Ishikawa (cell line): ENCODE measurements at regions not wholly inside any gene's neighbourhood (a gene's known extent, or its start where the extent isn't known, plus 50 kb on each side); places are given as distances from the start of the nearest gene placed in this dataset.

Source experiments
- CEBPB ChIP-seq: IDR thresholded peaks from 2 replicates; pipeline ENCODE4 v1.6.1; 2012
- EP300 ChIP-seq: IDR thresholded peaks from 2 replicates; pipeline ENCODE4 v1.6.1; 2012; ENCODE audit warnings: borderline replicate concordance
- RAD21 ChIP-seq: IDR thresholded peaks from 2 replicates; pipeline ENCODE4 v1.6.1; 2012; ENCODE audit warnings: low read depth
- TAF1 ChIP-seq: IDR thresholded peaks from 2 replicates; pipeline ENCODE4 v1.6.1; 2012; ENCODE audit warnings: low read depth, mild to moderate bottlenecking
- YY1 ChIP-seq: IDR thresholded peaks from 2 replicates; pipeline ENCODE4 v1.6.1; 2012; ENCODE audit warnings: low read depth

DNA sequence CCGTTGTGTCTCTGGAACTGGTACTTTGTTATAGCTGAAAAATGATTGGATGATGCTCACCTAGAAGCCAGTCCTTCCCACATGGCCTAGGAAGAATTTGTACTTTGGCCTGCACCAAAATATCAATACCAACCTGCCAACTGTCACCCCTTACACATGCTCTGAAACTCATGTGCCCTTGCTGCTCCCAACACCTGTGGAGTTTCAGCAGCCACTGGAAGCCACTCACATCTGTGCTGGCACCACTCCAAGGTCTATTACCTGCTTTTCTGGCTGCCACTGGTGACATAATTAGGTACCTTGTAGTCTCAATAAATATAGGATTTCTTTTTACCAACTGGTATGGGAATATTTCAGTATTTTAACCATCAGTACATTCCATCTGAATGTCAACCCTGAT is 363.6 kb downstream of the SH3GL2 start:
- TF ChIP-seq TAF1 (no peak), CEBPB (no peak), EP300 (no peak), YY1 (no peak), RAD21 (no peak)
